ENCODE measurements at regions not wholly inside any gene's neighbourhood (a gene's known extent, or its start where the extent isn't known, plus 50 kb on each side); places are given as distances from the start of the nearest gene placed in this dataset.

- no peak overlapping the region for H3K4me3 Mint-ChIP-seq (ENCODE audit: unreplicated experiment)
- H3K9me3 Mint-ChIP-seq (ENCODE audit: unreplicated experiment), result no peaks in the 10 kb centered on the region
- TF ChIP-seq CTCF (IDR thresholded peaks at IDR 0.05; ENCODE audit: unreplicated experiment), result no peak
- ChIA-PET CTCF (interaction anchor here (0.6 kb wide), 1 partner anchor 43 kb away, joined by 3 read pairs; no protein-coding TSS in a partner anchor), POLR2A (no interaction called here)
- peaks cover 11% of the 10 kb centered on the region for H3K4me1 Mint-ChIP-seq (ENCODE audit: insufficient read depth, unreplicated experiment)
- H3K36me3 Mint-ChIP-seq (ENCODE audit: insufficient read depth, unreplicated experiment), result no peaks in the 10 kb centered on the region
- DNase-seq (ENCODE audit: unreplicated experiment), result no peak
- H3K27ac Mint-ChIP-seq (ENCODE audit: low read depth, unreplicated experiment), result no peak overlapping the region
- intact Hi-C loops (cut with micrococcal nuclease), result no loop called here
- peaks cover 37% of the 10 kb centered on the region for H3K27me3 Mint-ChIP-seq (ENCODE audit: insufficient read depth, unreplicated experiment)
- BruUV-seq (replicated peaks), result no TSS peak
These were observed 301.8 kb downstream of the TFAP2C start for GRCh38 chr20:56930876-56931275.

DNA sequence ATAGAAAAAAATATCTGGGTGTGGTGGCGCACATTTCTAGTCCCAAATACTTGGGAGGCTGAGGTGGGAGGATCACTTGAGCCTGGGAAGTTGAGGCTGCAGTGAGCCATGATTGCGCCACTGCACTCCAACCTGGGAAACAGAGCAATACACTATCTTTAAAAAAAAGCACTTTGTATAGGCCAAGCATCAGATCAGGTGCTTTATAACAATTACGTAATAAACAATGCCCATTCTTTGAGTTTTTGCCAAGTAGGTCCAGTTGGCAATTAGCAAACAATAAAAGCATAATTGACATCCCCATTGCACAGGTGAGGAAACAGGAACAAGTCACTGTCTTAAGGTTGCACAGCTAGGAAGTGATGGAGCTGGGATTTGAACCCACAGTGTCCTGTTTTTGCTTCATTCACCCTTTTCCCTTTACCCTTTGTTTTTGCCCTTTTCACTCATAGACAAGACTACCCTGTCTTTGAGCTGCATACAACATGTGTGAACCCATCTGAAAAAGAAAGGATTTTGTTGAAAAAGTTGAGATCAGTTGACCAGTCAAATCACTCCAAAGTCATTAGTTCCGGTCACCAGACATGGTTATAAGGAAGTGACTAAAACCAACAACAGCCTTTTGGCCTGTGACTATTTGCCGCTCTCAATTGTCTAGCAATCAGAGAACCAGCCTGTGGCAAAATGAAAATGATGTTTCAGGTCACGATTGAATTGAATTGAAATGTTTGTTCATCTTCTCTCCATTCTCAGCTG lies 303.6 kb downstream of the TFAP2C start:
- no TSS peak for BruUV-seq (replicated peaks)
- ChIA-PET CTCF (interaction anchor here (0.5 to 0.6 kb wide), 3 partner anchors 37 to 423 kb away, joined by 3 to 5 read pairs (median 3); no protein-coding TSS in a partner anchor), POLR2A (interaction anchor here (0.5 to 2.1 kb wide), 5 partner anchors 13 to 224 kb away, joined by 3 to 5 read pairs (median 3); no protein-coding TSS in a partner anchor)
- H3K36me3 Mint-ChIP-seq (ENCODE audit: insufficient read depth, unreplicated experiment), result no peaks in the 10 kb centered on the region
- peaks cover 11% of the 10 kb centered on the region for H3K4me1 Mint-ChIP-seq (ENCODE audit: insufficient read depth, unreplicated experiment)
- H3K27ac Mint-ChIP-seq (ENCODE audit: low read depth, unreplicated experiment), result no peak overlapping the region
- H3K27me3 Mint-ChIP-seq (ENCODE audit: insufficient read depth, unreplicated experiment), result peaks cover 18% of the 10 kb centered on the region
- no peak for DNase-seq (ENCODE audit: unreplicated experiment)
- H3K9me3 Mint-ChIP-seq (ENCODE audit: unreplicated experiment), result no peaks in the 10 kb centered on the region
- no peak overlapping the region for H3K4me3 Mint-ChIP-seq (ENCODE audit: unreplicated experiment)
- TF ChIP-seq CTCF (IDR thresholded peaks at IDR 0.05; ENCODE audit: unreplicated experiment), result no peak
- intact Hi-C loops (cut with micrococcal nuclease), result no loop called here

GRCh38 chr20:56933331-56933698 lies 304.2 kb downstream of the TFAP2C start:
- H3K9me3 Mint-ChIP-seq (ENCODE audit: unreplicated experiment), result no peaks in the 10 kb centered on the region
- DNase-seq (ENCODE audit: unreplicated experiment), result peak; percentile 31
- CTCF ChIA-PET, result interaction anchor here (0.5 to 0.6 kb wide), 2 partner anchors 36 to 424 kb away, joined by 3 read pairs; no protein-coding TSS in a partner anchor
- TF ChIP-seq CTCF (IDR thresholded peaks at IDR 0.05; ENCODE audit: unreplicated experiment), result no peak
- H3K4me3 Mint-ChIP-seq (ENCODE audit: unreplicated experiment), result no peak overlapping the region
- BruUV-seq (replicated peaks), result no TSS peak
- no peaks in the 10 kb centered on the region for H3K36me3 Mint-ChIP-seq (ENCODE audit: insufficient read depth, unreplicated experiment)
- intact Hi-C loops (cut with micrococcal nuclease), result no loop called here
- H3K27me3 Mint-ChIP-seq (ENCODE audit: insufficient read depth, unreplicated experiment), result peaks cover 17% of the 10 kb centered on the region
- H3K27ac Mint-ChIP-seq (ENCODE audit: low read depth, unreplicated experiment), result no peak overlapping the region
- H3K4me1 Mint-ChIP-seq (ENCODE audit: insufficient read depth, unreplicated experiment), result peaks cover 11% of the 10 kb centered on the region
- POLR2A ChIA-PET, result interaction anchor here (0.5 to 2.1 kb wide), 5 partner anchors 14 to 224 kb away, joined by 3 to 5 read pairs (median 3); no protein-coding TSS in a partner anchor

DNA sequence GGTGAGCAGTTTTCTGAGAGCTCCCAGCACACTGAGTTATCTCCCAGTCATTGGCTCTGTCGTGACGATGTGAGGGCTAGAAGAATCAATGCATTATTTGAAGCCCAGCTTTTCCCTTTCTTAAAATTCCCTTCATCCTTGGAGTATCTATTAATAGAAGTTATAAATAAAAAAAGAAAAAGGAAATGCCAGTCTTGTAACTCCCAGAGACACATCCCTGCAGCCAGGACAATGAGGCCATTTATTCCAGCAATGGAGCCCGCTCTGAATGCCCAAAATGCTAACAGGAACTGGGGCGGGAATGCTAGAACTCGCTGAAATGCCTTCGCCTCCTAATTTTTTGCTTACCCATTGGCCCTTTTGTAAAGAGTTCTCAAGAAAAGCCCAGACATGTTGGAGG lies 305.8 kb downstream of the TFAP2C start:
- intact Hi-C loops (cut with micrococcal nuclease), result no loop called here
- DNase-seq (ENCODE audit: unreplicated experiment), result no peak
- Mint-ChIP-seq H3K36me3 (ENCODE audit: insufficient read depth, unreplicated experiment) (no peaks in the 10 kb centered on the region), H3K9me3 (ENCODE audit: unreplicated experiment) (no peaks in the 10 kb centered on the region), H3K27ac (ENCODE audit: low read depth, unreplicated experiment) (no peak overlapping the region), H3K4me1 (ENCODE audit: insufficient read depth, unreplicated experiment) (peaks cover 11% of the 10 kb centered on the region), H3K4me3 (ENCODE audit: unreplicated experiment) (no peak overlapping the region), H3K27me3 (ENCODE audit: insufficient read depth, unreplicated experiment) (peaks cover 20% of the 10 kb centered on the region)
- ChIA-PET POLR2A (interaction anchor here (1.0 to 2.1 kb wide), 3 partner anchors 9 to 60 kb away, joined by 3 to 7 read pairs (median 5); no protein-coding TSS in a partner anchor), CTCF (interaction anchor here (1.1 to 1.3 kb wide), 3 partner anchors 9 to 94 kb away, joined by 3 to 4 read pairs (median 4); no protein-coding TSS in a partner anchor)
- no peak for TF ChIP-seq CTCF (IDR thresholded peaks at IDR 0.05; ENCODE audit: unreplicated experiment)
- BruUV-seq (replicated peaks), result no TSS peak
